ENCODE measurements at regions not wholly inside any gene's neighbourhood (a gene's known extent, or its start where the extent isn't known, plus 50 kb on each side); places are given as distances from the start of the nearest gene placed in this dataset.

DNA sequence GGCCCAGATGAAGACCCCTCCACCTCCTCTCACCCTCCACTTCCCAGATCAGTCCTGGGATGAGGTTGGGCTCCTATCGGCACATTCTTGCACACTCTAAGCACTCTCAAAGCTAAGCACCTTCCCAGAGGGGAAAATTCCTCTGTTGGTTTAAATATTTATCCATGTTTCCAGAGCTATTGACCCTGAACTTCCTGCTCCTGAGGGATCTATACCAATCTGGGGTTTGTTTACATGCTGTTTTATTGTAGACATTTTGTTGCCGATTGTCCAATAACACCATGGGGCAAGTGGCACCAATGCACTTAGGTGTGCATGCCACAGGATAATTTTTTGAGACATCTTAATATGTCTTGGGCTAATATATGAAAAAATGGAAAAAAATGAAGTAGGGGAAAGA, 476.2 kb downstream of the SLC4A3 start:
- H2AFZ ChIP-seq (ENCODE audit: low read length, unreplicated experiment): no peak overlapping the region
- no peaks in the 10 kb centered on the region for H3K27me3 ChIP-seq (ENCODE audit: insufficient read depth, low read length)
- H3K27ac ChIP-seq (ENCODE audit: low read depth, low read length): no peak overlapping the region

DNA sequence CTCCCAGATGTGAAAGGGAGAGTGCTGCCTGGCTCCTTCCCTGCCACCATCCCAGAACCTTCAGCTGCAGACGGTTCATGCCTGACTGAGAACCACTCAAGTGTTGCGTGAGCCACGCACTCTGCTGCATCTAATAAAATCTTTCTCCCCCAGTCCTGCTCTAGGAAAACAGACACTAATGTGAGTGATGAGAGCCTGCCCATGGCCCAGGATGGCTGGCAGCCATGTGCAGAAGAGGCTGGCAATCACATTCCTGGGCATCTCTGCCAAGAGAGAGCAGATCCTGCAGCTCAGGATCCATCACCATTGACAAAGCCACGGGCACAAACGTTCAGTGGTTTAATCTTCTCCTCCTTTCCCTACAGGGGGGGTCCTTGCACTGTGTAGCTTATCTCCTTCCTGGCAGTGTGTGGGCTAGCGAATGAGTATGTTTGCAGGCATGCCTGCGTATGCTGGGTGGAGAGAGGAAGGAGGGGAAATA, 477.5 kb downstream of the SLC4A3 start:
- Histone ChIP-seq H3K4me1 (ENCODE audit: control insufficient read depth, insufficient read depth, low read length, unreplicated experiment) (no peaks in the 10 kb centered on the region), H2AFZ (ENCODE audit: low read length, unreplicated experiment) (no peak overlapping the region), H3K36me3 (ENCODE audit: insufficient read depth, low read length) (no peaks in the 10 kb centered on the region), H3K4me3 (ENCODE audit: low read depth, low read length) (no peak overlapping the region), H3K79me2 (ENCODE audit: control insufficient read depth, insufficient read depth, low read length, unreplicated experiment) (no peaks in the 10 kb centered on the region), H3K27ac (ENCODE audit: low read depth, low read length) (no peak overlapping the region), H3K27me3 (ENCODE audit: insufficient read depth, low read length) (no peaks in the 10 kb centered on the region)

More for the DNA sequence above, 476.2 kb downstream of the SLC4A3 start:
- H3K79me2 ChIP-seq (ENCODE audit: control insufficient read depth, insufficient read depth, low read length, unreplicated experiment): no peaks in the 10 kb centered on the region
- no peak overlapping the region for H3K4me3 ChIP-seq (ENCODE audit: low read depth, low read length)
- no peaks in the 10 kb centered on the region for H3K36me3 ChIP-seq (ENCODE audit: insufficient read depth, low read length)
- no peaks in the 10 kb centered on the region for H3K4me1 ChIP-seq (ENCODE audit: control insufficient read depth, insufficient read depth, low read length, unreplicated experiment)

GRCh38 chr2:220106065-220106464, 478.6 kb downstream of the SLC4A3 start:
- H3K27me3 ChIP-seq (ENCODE audit: insufficient read depth, low read length): no peaks in the 10 kb centered on the region
- no peaks in the 10 kb centered on the region for H3K36me3 ChIP-seq (ENCODE audit: insufficient read depth, low read length)
- no peaks in the 10 kb centered on the region for H3K4me1 ChIP-seq (ENCODE audit: control insufficient read depth, insufficient read depth, low read length, unreplicated experiment)
- no peak overlapping the region for H2AFZ ChIP-seq (ENCODE audit: low read length, unreplicated experiment)
- no peak overlapping the region for H3K27ac ChIP-seq (ENCODE audit: low read depth, low read length)
- no peaks in the 10 kb centered on the region for H3K79me2 ChIP-seq (ENCODE audit: control insufficient read depth, insufficient read depth, low read length, unreplicated experiment)
- no peak overlapping the region for H3K4me3 ChIP-seq (ENCODE audit: low read depth, low read length)

- H2AFZ ChIP-seq (ENCODE audit: low read length, unreplicated experiment): no peak overlapping the region
- no peak overlapping the region for H3K4me3 ChIP-seq (ENCODE audit: low read depth, low read length)
- no peaks in the 10 kb centered on the region for H3K36me3 ChIP-seq (ENCODE audit: insufficient read depth, low read length)
- no peaks in the 10 kb centered on the region for H3K27me3 ChIP-seq (ENCODE audit: insufficient read depth, low read length)
- no peak overlapping the region for H3K27ac ChIP-seq (ENCODE audit: low read depth, low read length)
- no peaks in the 10 kb centered on the region for H3K79me2 ChIP-seq (ENCODE audit: control insufficient read depth, insufficient read depth, low read length, unreplicated experiment)
- H3K4me1 ChIP-seq (ENCODE audit: control insufficient read depth, insufficient read depth, low read length, unreplicated experiment): no peaks in the 10 kb centered on the region
Measured at GRCh38 chr2:220107380-220107791, 480.0 kb downstream of the SLC4A3 start.

- H2AFZ ChIP-seq (ENCODE audit: low read length, unreplicated experiment): no peak overlapping the region
- H3K27me3 ChIP-seq (ENCODE audit: insufficient read depth, low read length): no peaks in the 10 kb centered on the region
- H3K79me2 ChIP-seq (ENCODE audit: control insufficient read depth, insufficient read depth, low read length, unreplicated experiment): no peaks in the 10 kb centered on the region
- H3K36me3 ChIP-seq (ENCODE audit: insufficient read depth, low read length): no peaks in the 10 kb centered on the region
- H3K27ac ChIP-seq (ENCODE audit: low read depth, low read length): no peak overlapping the region
- H3K4me3 ChIP-seq (ENCODE audit: low read depth, low read length): no peak overlapping the region
- H3K4me1 ChIP-seq (ENCODE audit: control insufficient read depth, insufficient read depth, low read length, unreplicated experiment): no peaks in the 10 kb centered on the region
Measured at GRCh38 chr2:220114443-220114842, 487.0 kb downstream of the SLC4A3 start.

DNA sequence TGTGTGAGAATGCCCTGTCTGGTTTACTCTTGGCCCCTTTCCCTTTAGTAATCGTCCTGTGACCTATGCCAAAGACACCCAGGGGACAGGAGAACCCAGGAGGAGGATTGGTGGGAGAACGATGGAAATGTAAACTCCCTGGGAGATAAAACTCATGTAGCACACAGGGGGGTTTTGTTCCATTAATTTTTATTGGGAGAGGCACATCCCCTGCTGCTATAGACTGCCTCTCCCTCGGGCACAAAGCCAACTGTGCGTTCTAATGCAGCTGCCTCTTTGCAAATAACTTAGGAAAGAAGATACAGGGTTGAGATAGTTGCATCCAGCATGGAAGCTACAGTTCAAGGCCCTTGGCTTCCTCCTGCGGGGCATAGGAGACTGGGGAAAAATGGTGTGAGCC, 489.6 kb downstream of the SLC4A3 start:
- H3K36me3 ChIP-seq (ENCODE audit: insufficient read depth, low read length): no peaks in the 10 kb centered on the region
- no peaks in the 10 kb centered on the region for H3K4me1 ChIP-seq (ENCODE audit: control insufficient read depth, insufficient read depth, low read length, unreplicated experiment)
- no peaks in the 10 kb centered on the region for H3K79me2 ChIP-seq (ENCODE audit: control insufficient read depth, insufficient read depth, low read length, unreplicated experiment)
- H3K4me3 ChIP-seq (ENCODE audit: low read depth, low read length): no peak overlapping the region
- no peak overlapping the region for H2AFZ ChIP-seq (ENCODE audit: low read length, unreplicated experiment)
- H3K27me3 ChIP-seq (ENCODE audit: insufficient read depth, low read length): no peaks in the 10 kb centered on the region
- no peak overlapping the region for H3K27ac ChIP-seq (ENCODE audit: low read depth, low read length)

- no peak overlapping the region for H2AFZ ChIP-seq (ENCODE audit: low read length, unreplicated experiment)
Measured at GRCh38 chr2:220120041-220120440, 492.6 kb downstream of the SLC4A3 start.

GRCh38 chr2:220123751-220124150, 496.3 kb downstream of the SLC4A3 start:
- Histone ChIP-seq H2AFZ (ENCODE audit: low read length, unreplicated experiment) (no peak overlapping the region), H3K27ac (ENCODE audit: low read depth, low read length) (no peak overlapping the region), H3K4me1 (ENCODE audit: control insufficient read depth, insufficient read depth, low read length, unreplicated experiment) (no peaks in the 10 kb centered on the region), H3K36me3 (ENCODE audit: insufficient read depth, low read length) (no peaks in the 10 kb centered on the region), H3K27me3 (ENCODE audit: insufficient read depth, low read length) (no peaks in the 10 kb centered on the region), H3K4me3 (ENCODE audit: low read depth, low read length) (no peak overlapping the region), H3K79me2 (ENCODE audit: control insufficient read depth, insufficient read depth, low read length, unreplicated experiment) (no peaks in the 10 kb centered on the region)

More at GRCh38 chr2:220120041-220120440, 492.6 kb downstream of the SLC4A3 start:
- no peaks in the 10 kb centered on the region for H3K79me2 ChIP-seq (ENCODE audit: control insufficient read depth, insufficient read depth, low read length, unreplicated experiment)
- no peaks in the 10 kb centered on the region for H3K36me3 ChIP-seq (ENCODE audit: insufficient read depth, low read length)
- H3K4me1 ChIP-seq (ENCODE audit: control insufficient read depth, insufficient read depth, low read length, unreplicated experiment): no peaks in the 10 kb centered on the region
- H3K27ac ChIP-seq (ENCODE audit: low read depth, low read length): no peak overlapping the region
- H3K27me3 ChIP-seq (ENCODE audit: insufficient read depth, low read length): no peaks in the 10 kb centered on the region
- H3K4me3 ChIP-seq (ENCODE audit: low read depth, low read length): no peak overlapping the region

DNA sequence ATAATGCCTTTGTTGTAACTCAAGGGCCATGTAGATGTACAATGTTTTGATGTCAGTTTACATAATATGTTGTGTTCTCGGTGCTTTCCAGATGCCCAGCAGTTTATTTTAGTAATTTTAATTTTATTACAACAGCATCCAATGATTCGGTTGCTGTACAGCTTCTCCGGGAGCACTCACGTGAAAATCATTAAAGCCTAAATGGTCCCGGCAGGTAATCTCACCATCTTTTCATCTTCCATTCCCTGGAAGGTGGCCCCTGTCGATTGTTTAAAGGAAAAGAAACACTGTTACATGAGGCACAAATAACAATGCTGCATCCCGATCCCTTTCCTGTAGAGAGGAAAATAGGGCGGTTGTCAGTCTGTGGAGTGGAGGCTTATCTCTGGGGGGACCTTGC, 498.1 kb downstream of the SLC4A3 start:
- Histone ChIP-seq H3K27ac (ENCODE audit: low read depth, low read length) (no peak overlapping the region), H3K4me1 (ENCODE audit: control insufficient read depth, insufficient read depth, low read length, unreplicated experiment) (no peaks in the 10 kb centered on the region), H2AFZ (ENCODE audit: low read length, unreplicated experiment) (no peak overlapping the region), H3K36me3 (ENCODE audit: insufficient read depth, low read length) (no peaks in the 10 kb centered on the region), H3K27me3 (ENCODE audit: insufficient read depth, low read length) (no peaks in the 10 kb centered on the region), H3K4me3 (ENCODE audit: low read depth, low read length) (no peak overlapping the region), H3K79me2 (ENCODE audit: control insufficient read depth, insufficient read depth, low read length, unreplicated experiment) (no peaks in the 10 kb centered on the region)

- H3K4me1 ChIP-seq (ENCODE audit: control insufficient read depth, insufficient read depth, low read length, unreplicated experiment): no peaks in the 10 kb centered on the region
- no peaks in the 10 kb centered on the region for H3K27me3 ChIP-seq (ENCODE audit: insufficient read depth, low read length)
- H2AFZ ChIP-seq (ENCODE audit: low read length, unreplicated experiment): no peak overlapping the region
- no peaks in the 10 kb centered on the region for H3K79me2 ChIP-seq (ENCODE audit: control insufficient read depth, insufficient read depth, low read length, unreplicated experiment)
- no peak overlapping the region for H3K4me3 ChIP-seq (ENCODE audit: low read depth, low read length)
- no peak overlapping the region for H3K27ac ChIP-seq (ENCODE audit: low read depth, low read length)
- no peaks in the 10 kb centered on the region for H3K36me3 ChIP-seq (ENCODE audit: insufficient read depth, low read length)
Measured at GRCh38 chr2:220127311-220127710, 499.9 kb downstream of the SLC4A3 start.

GRCh38 chr2:220127876-220128275, 500.4 kb downstream of the SLC4A3 start:
- Histone ChIP-seq H3K27ac (ENCODE audit: low read depth, low read length) (no peak overlapping the region), H3K36me3 (ENCODE audit: insufficient read depth, low read length) (no peaks in the 10 kb centered on the region), H3K4me1 (ENCODE audit: control insufficient read depth, insufficient read depth, low read length, unreplicated experiment) (no peaks in the 10 kb centered on the region), H3K4me3 (ENCODE audit: low read depth, low read length) (no peak overlapping the region), H2AFZ (ENCODE audit: low read length, unreplicated experiment) (no peak overlapping the region), H3K27me3 (ENCODE audit: insufficient read depth, low read length) (no peaks in the 10 kb centered on the region), H3K79me2 (ENCODE audit: control insufficient read depth, insufficient read depth, low read length, unreplicated experiment) (no peaks in the 10 kb centered on the region)
